HG02759 (cell line): ENCODE measurements at regions not wholly inside any gene's neighbourhood (a gene's known extent, or its start where the extent isn't known, plus 50 kb on each side); places are given as distances from the start of the nearest gene placed in this dataset.
"Not testable (repeated sequence)": the region's sequence is repeated elsewhere in the genome, so short reads cannot be mapped to it uniquely, and the experiment has no call there.

Source experiments
- ATAC-seq: cut with Tn5 transposase; IDR thresholded peaks from one replicate; pipeline ENCODE4 v1.9.1; 2021; ENCODE audit warnings: mild to moderate bottlenecking, moderate library complexity; ENCODE audit not compliant: unreplicated experiment

GRCh38 chr14:41297576-41298327 lies 308.9 kb upstream of the LRFN5 start:
- no peak for ATAC-seq

GRCh38 chr14:41295734-41296133 lies 310.9 kb upstream of the LRFN5 start:
- no peak for ATAC-seq

- no peak for ATAC-seq
Observed at GRCh38 chr14:41289025-41289424, 317.7 kb upstream of the LRFN5 start.

- ATAC-seq = no peak
Observed at GRCh38 chr14:41285186-41285748, 321.4 kb upstream of the LRFN5 start.

GRCh38 chr14:41280745-41281144 lies 325.9 kb upstream of the LRFN5 start:
- ATAC-seq = no peak

GRCh38 chr14:41277450-41277849 lies 329.2 kb upstream of the LRFN5 start:
- ATAC-seq = no peak

GRCh38 chr14:41257476-41257875 lies 349.2 kb upstream of the LRFN5 start:
- ATAC-seq = no peak

- no peak for ATAC-seq
Observed at GRCh38 chr14:41235466-41235865, 371.2 kb upstream of the LRFN5 start.

- ATAC-seq = no peak
Observed at GRCh38 chr14:41230683-41231082, 376.0 kb upstream of the LRFN5 start.

- ATAC-seq = no peak
Observed at GRCh38 chr14:41229824-41230223, 376.9 kb upstream of the LRFN5 start.

GRCh38 chr14:41225433-41225832 lies 381.2 kb upstream of the LRFN5 start:
- no peak for ATAC-seq

- no peak for ATAC-seq
Observed at GRCh38 chr14:41222581-41222980, 384.1 kb upstream of the LRFN5 start.

- not testable (repeated sequence) for ATAC-seq
Observed at GRCh38 chr14:41214978-41215377, 391.7 kb upstream of the LRFN5 start.

GRCh38 chr14:41201696-41202095 lies 405.0 kb upstream of the LRFN5 start:
- ATAC-seq = no peak

GRCh38 chr14:41187868-41188267 lies 418.8 kb upstream of the LRFN5 start:
- ATAC-seq = no peak

GRCh38 chr14:41171045-41171444 lies 435.6 kb upstream of the LRFN5 start:
- no peak for ATAC-seq

- no peak for ATAC-seq
Observed at GRCh38 chr14:41167040-41167439, 439.6 kb upstream of the LRFN5 start.

- ATAC-seq = no peak
Observed at GRCh38 chr14:41154143-41154807, 452.4 kb upstream of the LRFN5 start.

GRCh38 chr14:41146391-41146790 lies 460.3 kb upstream of the LRFN5 start:
- ATAC-seq = no peak

- ATAC-seq = no peak
Observed at GRCh38 chr14:41144370-41144769, 462.3 kb upstream of the LRFN5 start.

- no peak for ATAC-seq
Observed at GRCh38 chr14:41137741-41138140, 468.9 kb upstream of the LRFN5 start.

- ATAC-seq = no peak
Observed at GRCh38 chr14:41130274-41130673, 476.4 kb upstream of the LRFN5 start.
